ENCODE measurements at regions not wholly inside any gene's neighbourhood (a gene's known extent, or its start where the extent isn't known, plus 50 kb on each side); places are given as distances from the start of the nearest gene placed in this dataset.
"Not testable (repeated sequence)": the region's sequence is repeated elsewhere in the genome, so short reads cannot be mapped to it uniquely, and the experiment has no call there.

GRCh38 chr4:66842724-66843088 lies 702.6 kb downstream of the CENPC start:
- DNase-seq (ENCODE audit: low read depth in 1 of 2, low spot score in 1 of 2): no peak

- DNase-seq (ENCODE audit: low read depth in 1 of 2, low spot score in 1 of 2): no peak
Measured at GRCh38 chr4:66842026-66842723, 703.1 kb downstream of the CENPC start.

GRCh38 chr4:66840178-66840577 lies 705.1 kb downstream of the CENPC start:
- no peak for DNase-seq (ENCODE audit: low read depth in 1 of 2, low spot score in 1 of 2)

GRCh38 chr4:66837279-66837922 lies 707.9 kb downstream of the CENPC start:
- DNase-seq (ENCODE audit: low read depth in 1 of 2, low spot score in 1 of 2): no peak

- DNase-seq (ENCODE audit: low read depth in 1 of 2, low spot score in 1 of 2): no peak
Measured at GRCh38 chr4:66829310-66829709, 716.0 kb downstream of the CENPC start.

GRCh38 chr4:66820681-66821080 lies 724.6 kb downstream of the CENPC start:
- DNase-seq (ENCODE audit: low read depth in 1 of 2, low spot score in 1 of 2): no peak

- no peak for DNase-seq (ENCODE audit: low read depth in 1 of 2, low spot score in 1 of 2)
Measured at GRCh38 chr4:66814277-66814676, 731.0 kb downstream of the CENPC start.

GRCh38 chr4:66805582-66805981 lies 739.7 kb downstream of the CENPC start:
- no peak for DNase-seq (ENCODE audit: low read depth in 1 of 2, low spot score in 1 of 2)

GRCh38 chr4:66804979-66805378 lies 740.3 kb downstream of the CENPC start:
- no peak for DNase-seq (ENCODE audit: low read depth in 1 of 2, low spot score in 1 of 2)

GRCh38 chr4:66797608-66798007 lies 747.7 kb downstream of the CENPC start:
- no peak for DNase-seq (ENCODE audit: low read depth in 1 of 2, low spot score in 1 of 2)

GRCh38 chr4:66795724-66796123 lies 749.6 kb downstream of the CENPC start:
- DNase-seq (ENCODE audit: low read depth in 1 of 2, low spot score in 1 of 2): no peak

GRCh38 chr4:66794390-66795034 lies 750.8 kb downstream of the CENPC start:
- DNase-seq (ENCODE audit: low read depth in 1 of 2, low spot score in 1 of 2): no peak

GRCh38 chr4:66791686-66792085 lies 753.6 kb downstream of the CENPC start:
- no peak for DNase-seq (ENCODE audit: low read depth in 1 of 2, low spot score in 1 of 2)

- DNase-seq (ENCODE audit: low read depth in 1 of 2, low spot score in 1 of 2): no peak
Measured at GRCh38 chr4:66785479-66785878, 759.8 kb downstream of the CENPC start.

GRCh38 chr4:66782751-66783150 lies 762.6 kb downstream of the CENPC start:
- not testable (repeated sequence) for DNase-seq (ENCODE audit: low read depth in 1 of 2, low spot score in 1 of 2)

GRCh38 chr4:66777097-66777496 lies 768.2 kb downstream of the CENPC start:
- no peak for DNase-seq (ENCODE audit: low read depth in 1 of 2, low spot score in 1 of 2)

- no peak for DNase-seq (ENCODE audit: low read depth in 1 of 2, low spot score in 1 of 2)
Measured at GRCh38 chr4:66769441-66769840, 775.9 kb downstream of the CENPC start.

GRCh38 chr4:66767442-66767841 lies 777.9 kb downstream of the CENPC start:
- no peak for DNase-seq (ENCODE audit: low read depth in 1 of 2, low spot score in 1 of 2)

GRCh38 chr4:66766557-66766956 lies 778.7 kb downstream of the CENPC start:
- no peak for DNase-seq (ENCODE audit: low read depth in 1 of 2, low spot score in 1 of 2)

- no peak for DNase-seq (ENCODE audit: low read depth in 1 of 2, low spot score in 1 of 2)
Measured at GRCh38 chr4:66750273-66750672, 795.0 kb downstream of the CENPC start.

- not testable (repeated sequence) for DNase-seq (ENCODE audit: low read depth in 1 of 2, low spot score in 1 of 2)
Measured at GRCh38 chr4:66746918-66747317, 798.4 kb downstream of the CENPC start.

- DNase-seq (ENCODE audit: low read depth in 1 of 2, low spot score in 1 of 2): no peak
Measured at GRCh38 chr4:66741081-66741480, 804.2 kb downstream of the CENPC start.
